NB4 (cell line): ENCODE measurements at regions not wholly inside any gene's neighbourhood (a gene's known extent, or its start where the extent isn't known, plus 50 kb on each side); places are given as distances from the start of the nearest gene placed in this dataset.

Experiments used
- CTCF ChIP-seq: IDR thresholded peaks from one replicate; pipeline ENCODE4 v1.5.1; 2012; ENCODE audit warnings: low read depth, low read length
- MAX ChIP-seq: IDR thresholded peaks from 2 replicates; pipeline ENCODE4 v1.6.1; 2011; ENCODE audit warnings: low read depth, low read length
- POLR2A ChIP-seq: IDR thresholded peaks from 2 replicates; pipeline ENCODE4 v1.6.1; 2011; ENCODE audit warnings: mild to moderate bottlenecking; ENCODE audit not compliant: insufficient read length; ENCODE audit errors: extremely low read depth

- no peak for TF ChIP-seq CTCF
- TF ChIP-seq POLR2A, result no peak
- no peak for TF ChIP-seq MAX
Observed at GRCh38 chrX:39679497-39680157, 418.1 kb downstream of the BCOR start.
